Peyer's patch (tissue), 4 donors: ENCODE measurements at regions not wholly inside any gene's neighbourhood (a gene's known extent, or its start where the extent isn't known, plus 50 kb on each side); places are given as distances from the start of the nearest gene placed in this dataset.

Source experiments
- DNase-seq, 3 donors: peaks; one replicate each; pipeline ENCODE4 v3.0.0-alpha.2; 2017 to 2019
- H3K27ac ChIP-seq, 4 donors: fragments of 200-600 bp; sonication (generic); one replicate each; pipeline ENCODE4 v1.5.1; 2016 to 2019
- H3K27me3 ChIP-seq, 2 donors: fragments of 200-600 bp; sonication (generic); one replicate each; pipeline ENCODE4 v1.5.1; 2019
- H3K36me3 ChIP-seq, 3 donors: fragments of 200-600 bp; sonication (generic); one replicate each; pipeline ENCODE4 v1.5.1; 2016 to 2019
- H3K4me1 ChIP-seq, 4 donors: fragments of 200-600 bp; sonication (generic); one replicate each; pipeline ENCODE4 v1.5.1; 2016 to 2019
- H3K4me3 ChIP-seq, 4 donors: fragments of 200-600 bp; sonication (generic); 1 replicate in 3 of 4; 2 replicates in 1 of 4; pipeline ENCODE4 v1.5.1; 2016 to 2019; ENCODE audit warnings: mild to moderate bottlenecking in 1 of 4
- H3K9me3 ChIP-seq, 4 donors: fragments of 200-600 bp; sonication (generic); one replicate each; pipeline ENCODE4 v1.5.1; 2016 to 2019; ENCODE audit warnings: mild to moderate bottlenecking in 1 of 4
- CTCF ChIP-seq, 6 experiments: fragments of 450-650 bp in 4 of 6; fragments of 200-600 bp in 2 of 6; sonication (generic) in 1 of 6; IDR thresholded peaks; one replicate each; pipeline ENCODE4 v1.5.1; 2017 to 2019; ENCODE audit warnings: antibody characterized with exemption in 6 of 6, mild to moderate bottlenecking in 3 of 6, moderate library complexity in 1 of 6
- POLR2A ChIP-seq, 2 donors: fragments of 450-650 bp; IDR thresholded peaks; one replicate each; pipeline ENCODE4 v1.5.1; 2017; ENCODE audit warnings: antibody characterized with exemption in 2 of 2, mild to moderate bottlenecking in 2 of 2, moderate library complexity in 2 of 2

GRCh38 chr13:23960566-23961156 is 63.4 kb upstream of the C1QTNF9B start:
- Histone ChIP-seq H3K4me1 (peaks cover 0 to 6% (median 0%) of the 10 kb centered on the region in 4 donors), H3K27me3 (no peaks in the 10 kb centered on the region), H3K9me3 (no peaks in the 10 kb centered on the region), H3K27ac (no peak overlapping the region), H3K4me3 (no peak overlapping the region), H3K36me3 (no peaks in the 10 kb centered on the region)
- DNase-seq = no peak
- no peak for TF ChIP-seq POLR2A (IDR thresholded peaks at IDR 0.05)
- peak; percentile 13 to 59 (median 50) for TF ChIP-seq CTCF (IDR thresholded peaks at IDR 0.05)

DNA sequence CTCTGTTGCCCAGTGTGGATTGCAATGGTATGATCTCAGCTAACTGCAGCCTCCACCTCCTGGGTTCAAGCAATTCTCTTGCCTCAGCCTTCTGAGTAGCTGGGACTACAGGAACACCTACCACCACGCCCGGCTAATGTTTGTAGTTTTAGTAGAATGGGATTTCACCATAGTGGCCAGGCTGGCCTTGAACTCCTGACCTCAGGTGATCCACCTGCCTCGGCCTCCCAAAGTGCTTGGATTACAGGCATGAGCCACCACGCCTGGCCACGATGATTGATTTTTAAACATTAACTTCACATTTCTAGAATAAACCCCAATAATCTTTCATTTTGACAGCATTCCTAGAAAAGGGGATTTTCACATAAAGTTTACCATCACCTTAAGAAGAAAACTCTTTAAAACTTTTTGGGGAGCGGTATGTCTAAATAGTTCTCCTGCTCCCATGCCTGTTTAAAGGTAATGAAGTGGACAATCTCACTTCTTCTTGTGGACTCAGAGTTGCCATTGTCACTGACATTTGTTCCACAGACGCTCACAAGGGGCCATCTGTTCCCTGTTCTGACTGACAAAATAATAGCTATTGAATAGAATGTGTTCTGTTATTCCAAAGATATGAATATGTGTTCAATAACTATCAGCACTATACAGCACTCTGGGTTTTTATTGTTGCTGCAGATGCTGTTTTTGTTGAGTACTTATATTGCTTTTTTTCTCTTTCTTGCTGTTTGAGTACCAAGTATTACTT is 66.1 kb upstream of the C1QTNF9B start:
- Histone ChIP-seq H3K4me3 (no peak overlapping the region), H3K27me3 (no peaks in the 10 kb centered on the region), H3K9me3 (no peaks in the 10 kb centered on the region), H3K36me3 (no peaks in the 10 kb centered on the region), H3K4me1 (peaks cover 0 to 6% (median 0%) of the 10 kb centered on the region in 4 donors), H3K27ac (no peak overlapping the region)
- no peak for TF ChIP-seq POLR2A (IDR thresholded peaks at IDR 0.05)
- TF ChIP-seq CTCF (IDR thresholded peaks at IDR 0.05) = no peak
- DNase-seq = no peak

DNA sequence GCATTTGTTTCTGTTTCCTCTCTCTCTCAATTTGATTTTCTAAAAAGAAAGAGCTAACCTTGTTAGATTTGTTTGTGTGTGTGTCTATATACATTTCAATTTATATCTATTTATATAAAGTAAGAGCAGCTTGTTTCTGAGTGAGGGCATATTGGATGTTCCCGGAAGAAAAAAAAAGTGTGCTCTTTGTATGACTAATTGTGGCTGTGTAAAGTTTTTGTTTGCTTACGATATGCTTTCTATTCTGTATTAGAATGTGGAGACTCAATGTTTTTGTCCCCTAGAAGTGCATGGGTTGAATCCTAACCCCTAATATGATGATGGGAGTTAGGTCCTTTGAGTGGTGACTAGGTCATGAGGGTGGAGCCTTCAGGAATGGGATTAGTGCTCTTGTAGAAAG is 66.6 kb upstream of the C1QTNF9B start:
- Histone ChIP-seq H3K27me3 (no peaks in the 10 kb centered on the region), H3K36me3 (no peaks in the 10 kb centered on the region), H3K9me3 (no peaks in the 10 kb centered on the region), H3K4me3 (no peak overlapping the region), H3K4me1 (peaks cover 0 to 6% (median 0%) of the 10 kb centered on the region in 4 donors), H3K27ac (no peak overlapping the region)
- DNase-seq = no peak
- no peak for TF ChIP-seq POLR2A (IDR thresholded peaks at IDR 0.05)
- TF ChIP-seq CTCF (IDR thresholded peaks at IDR 0.05) = no peak

DNA sequence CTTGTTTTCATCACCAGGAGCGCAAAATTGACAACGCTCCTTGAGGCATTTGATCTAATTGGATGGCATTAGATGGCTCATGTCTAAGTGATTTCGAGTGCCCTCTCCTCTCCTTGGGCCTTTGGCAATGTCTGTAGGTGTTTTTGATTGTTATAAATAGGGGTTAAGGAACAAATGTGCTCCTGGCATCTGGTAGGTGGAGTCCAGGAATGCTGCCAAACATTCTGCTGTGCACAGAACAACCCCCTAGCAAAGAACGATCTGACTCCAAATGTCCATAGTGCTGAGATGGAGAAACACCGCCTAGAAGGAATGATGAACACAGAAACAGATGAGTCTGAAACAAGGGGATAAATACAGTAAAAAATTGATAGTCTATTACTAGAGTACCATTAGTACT is 68.0 kb upstream of the C1QTNF9B start:
- no peaks in the 10 kb centered on the region for H3K36me3 ChIP-seq
- no peak overlapping the region for H3K27ac ChIP-seq
- no peaks in the 10 kb centered on the region for H3K9me3 ChIP-seq
- TF ChIP-seq CTCF (IDR thresholded peaks at IDR 0.05) (no peak), POLR2A (IDR thresholded peaks at IDR 0.05) (no peak)
- no peak overlapping the region for H3K4me3 ChIP-seq
- peaks cover 0 to 6% (median 0%) of the 10 kb centered on the region in 4 donors for H3K4me1 ChIP-seq
- no peaks in the 10 kb centered on the region for H3K27me3 ChIP-seq
- no peak for DNase-seq

DNA sequence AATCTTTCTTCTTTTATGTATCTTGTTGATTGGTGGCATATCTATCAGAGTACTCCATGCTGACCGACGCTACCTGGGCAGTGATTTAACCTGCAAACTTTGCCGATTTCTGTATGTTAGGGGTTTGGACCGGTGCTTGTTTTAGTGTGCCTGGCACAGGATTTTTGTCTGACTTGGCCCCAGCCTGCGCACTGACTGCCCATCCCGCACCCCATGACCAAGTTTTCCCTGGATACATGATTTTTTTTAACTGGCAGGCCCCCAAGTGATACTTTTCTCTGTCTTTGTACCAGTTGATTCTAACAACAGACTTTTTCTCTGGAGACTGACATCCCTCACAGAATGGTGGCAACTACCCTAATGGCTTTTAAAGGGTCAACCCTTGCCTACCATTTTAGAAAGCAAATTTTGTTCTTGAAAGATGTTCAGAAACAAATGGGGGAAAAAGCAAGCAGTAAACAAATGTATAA is 69.0 kb upstream of the C1QTNF9B start:
- H3K36me3 ChIP-seq = no peaks in the 10 kb centered on the region
- H3K27me3 ChIP-seq = no peaks in the 10 kb centered on the region
- peak overlapping the region; percentile 43 to 70 (median 67) for H3K27ac ChIP-seq
- no peak for DNase-seq
- peaks cover 0 to 6% (median 0%) of the 10 kb centered on the region in 4 donors for H3K4me1 ChIP-seq
- no peak for TF ChIP-seq CTCF (IDR thresholded peaks at IDR 0.05)
- no peak for TF ChIP-seq POLR2A (IDR thresholded peaks at IDR 0.05)
- H3K4me3 ChIP-seq = peak overlapping the region in 2 of 4 donors; percentile 33 to 52
- H3K9me3 ChIP-seq = no peaks in the 10 kb centered on the region
